ENCODE measurements at regions not wholly inside any gene's neighbourhood (a gene's known extent, or its start where the extent isn't known, plus 50 kb on each side); places are given as distances from the start of the nearest gene placed in this dataset.

- TF ChIP-seq CTCF (IDR thresholded peaks at IDR 0.05) (no peak), ZFX (IDR thresholded peaks at IDR 0.05; ENCODE audit: borderline replicate concordance) (no peak)
These were observed 239.8 kb downstream of the FZD1 start for GRCh38 chr7:91503934-91504555.

Measured in 22Rv1 (cell line).